ENCODE measurements at regions not wholly inside any gene's neighbourhood (a gene's known extent, or its start where the extent isn't known, plus 50 kb on each side); places are given as distances from the start of the nearest gene placed in this dataset.

DNA sequence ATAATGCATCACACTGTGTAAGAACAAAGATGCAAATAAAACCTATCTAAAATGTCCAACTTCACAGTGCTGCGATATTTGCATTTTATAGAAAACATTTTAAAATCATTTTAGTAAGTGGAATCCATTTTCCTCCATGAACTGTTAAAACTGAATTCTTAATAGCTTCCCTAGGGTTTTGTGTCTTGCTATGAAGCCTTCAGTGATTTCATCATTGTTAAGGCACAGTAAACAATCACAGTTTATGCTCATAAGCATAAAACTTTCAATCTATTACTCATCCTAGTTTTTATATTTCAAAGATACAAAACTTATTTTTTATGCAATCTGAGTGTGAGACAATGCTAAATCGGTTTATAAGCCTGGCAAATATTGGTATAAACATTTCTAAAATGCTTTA lies 509.7 kb downstream of the TUSC7 start:
- no peak overlapping the region for H3K27ac ChIP-seq (ENCODE audit: low read length)
- H3K4me3 ChIP-seq (ENCODE audit: low read length) = no peak overlapping the region
- no peaks in the 10 kb centered on the region for H3F3A ChIP-seq (ENCODE audit: low read length, unreplicated experiment)
- no peaks in the 10 kb centered on the region for H3K27me3 ChIP-seq (ENCODE audit: low read length)
- H3K79me2 ChIP-seq (ENCODE audit: low read length) = no peaks in the 10 kb centered on the region
- no peak for TF ChIP-seq EZH2 (IDR thresholded peaks at IDR 0.05; ENCODE audit: low read length, unreplicated experiment)
- TF ChIP-seq, protein P1, sequence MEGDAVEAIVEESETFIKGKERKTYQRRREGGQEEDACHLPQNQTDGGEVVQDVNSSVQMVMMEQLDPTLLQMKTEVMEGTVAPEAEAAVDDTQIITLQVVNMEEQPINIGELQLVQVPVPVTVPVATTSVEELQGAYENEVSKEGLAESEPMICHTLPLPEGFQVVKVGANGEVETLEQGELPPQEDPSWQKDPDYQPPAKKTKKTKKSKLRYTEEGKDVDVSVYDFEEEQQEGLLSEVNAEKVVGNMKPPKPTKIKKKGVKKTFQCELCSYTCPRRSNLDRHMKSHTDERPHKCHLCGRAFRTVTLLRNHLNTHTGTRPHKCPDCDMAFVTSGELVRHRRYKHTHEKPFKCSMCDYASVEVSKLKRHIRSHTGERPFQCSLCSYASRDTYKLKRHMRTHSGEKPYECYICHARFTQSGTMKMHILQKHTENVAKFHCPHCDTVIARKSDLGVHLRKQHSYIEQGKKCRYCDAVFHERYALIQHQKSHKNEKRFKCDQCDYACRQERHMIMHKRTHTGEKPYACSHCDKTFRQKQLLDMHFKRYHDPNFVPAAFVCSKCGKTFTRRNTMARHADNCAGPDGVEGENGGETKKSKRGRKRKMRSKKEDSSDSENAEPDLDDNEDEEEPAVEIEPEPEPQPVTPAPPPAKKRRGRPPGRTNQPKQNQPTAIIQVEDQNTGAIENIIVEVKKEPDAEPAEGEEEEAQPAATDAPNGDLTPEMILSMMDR (conservative IDR thresholded peaks at IDR 0.05; ENCODE audit: low read depth, low read length) = no peak
- no peak for TF ChIP-seq EZH2phosphoT487 (IDR thresholded peaks at IDR 0.05; ENCODE audit: borderline replicate concordance, low read length)
- ATAC-seq = no peak
- peaks cover 6% of the 10 kb centered on the region; the same call in 1 of the 2 replicates for H3K9me3 ChIP-seq (ENCODE audit: low read length)
- no peaks in the 10 kb centered on the region for H3K9me2 ChIP-seq (replicated peaks; ENCODE audit: low read length)
- no peak overlapping the region for H3K9ac ChIP-seq (ENCODE audit: low read length)
- no peak overlapping the region for H2AFZ ChIP-seq (ENCODE audit: low read length)
- no peak for DNase-seq
- no TSS peak for BruUV-seq (replicated peaks)
- no peak overlapping the region for H3K4me2 ChIP-seq (ENCODE audit: low read length)
- CTCF ChIA-PET = no interaction called here
- intact Hi-C loops (cut with micrococcal nuclease) = no loop called here
- no peaks in the 10 kb centered on the region for H3K4me1 ChIP-seq (ENCODE audit: insufficient read depth, low read length)
- H3K36me3 ChIP-seq (ENCODE audit: low read depth, low read length) = no peaks in the 10 kb centered on the region
- H4K20me1 ChIP-seq (ENCODE audit: low read length) = no peaks in the 10 kb centered on the region
- POLR2A ChIA-PET (ENCODE audit: unreplicated experiment) = no interaction called here

DNA sequence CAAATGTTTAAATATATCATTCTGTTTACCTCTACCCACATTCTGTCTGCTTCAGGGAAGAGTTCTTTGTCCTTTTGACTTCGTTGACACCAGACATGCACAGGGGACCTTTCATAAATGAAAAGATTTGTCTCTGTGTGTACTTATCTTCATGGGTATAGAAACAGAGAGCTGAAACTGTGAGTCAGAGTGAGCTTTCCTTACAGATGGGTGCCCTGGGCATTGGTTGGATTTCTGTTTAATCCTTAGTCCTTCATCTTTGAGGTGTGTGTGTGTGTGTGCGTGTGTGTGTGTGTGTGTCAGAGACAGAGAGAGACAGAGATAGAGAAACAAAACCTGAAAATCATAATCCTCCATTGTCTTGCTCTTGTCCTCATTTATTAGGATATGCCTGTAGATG lies 517.4 kb downstream of the TUSC7 start:
- no TSS peak for BruUV-seq (replicated peaks)
- no peaks in the 10 kb centered on the region for H3K4me1 ChIP-seq (ENCODE audit: insufficient read depth, low read length)
- no peaks in the 10 kb centered on the region for H3F3A ChIP-seq (ENCODE audit: low read length, unreplicated experiment)
- H3K4me2 ChIP-seq (ENCODE audit: low read length) = no peak overlapping the region
- intact Hi-C loops (cut with micrococcal nuclease) = no loop called here
- no peak overlapping the region for H2AFZ ChIP-seq (ENCODE audit: low read length)
- H3K27me3 ChIP-seq (ENCODE audit: low read length) = no peaks in the 10 kb centered on the region
- H3K27ac ChIP-seq (ENCODE audit: low read length) = no peak overlapping the region
- POLR2A ChIA-PET (ENCODE audit: unreplicated experiment) = no interaction called here
- TF ChIP-seq EZH2phosphoT487 (IDR thresholded peaks at IDR 0.05; ENCODE audit: borderline replicate concordance, low read length) (no peak), EZH2 (IDR thresholded peaks at IDR 0.05; ENCODE audit: low read length, unreplicated experiment) (no peak)
- TF ChIP-seq, protein P1 (conservative IDR thresholded peaks at IDR 0.05; ENCODE audit: low read depth, low read length) = no peak
- no peak overlapping the region for H3K9ac ChIP-seq (ENCODE audit: low read length)
- H4K20me1 ChIP-seq (ENCODE audit: low read length) = no peaks in the 10 kb centered on the region
- CTCF ChIA-PET = no interaction called here
- H3K9me3 ChIP-seq (ENCODE audit: low read length) = 0 out of 2 replicates have a peak, but pooled peaks cover 16% of the 10 kb centered on the region
- ATAC-seq (no peak), DNase-seq (no peak)
- H3K4me3 ChIP-seq (ENCODE audit: low read length) = no peak overlapping the region
- H3K79me2 ChIP-seq (ENCODE audit: low read length) = no peaks in the 10 kb centered on the region
- no peaks in the 10 kb centered on the region for H3K36me3 ChIP-seq (ENCODE audit: low read depth, low read length)
- no peaks in the 10 kb centered on the region for H3K9me2 ChIP-seq (replicated peaks; ENCODE audit: low read length)

DNA sequence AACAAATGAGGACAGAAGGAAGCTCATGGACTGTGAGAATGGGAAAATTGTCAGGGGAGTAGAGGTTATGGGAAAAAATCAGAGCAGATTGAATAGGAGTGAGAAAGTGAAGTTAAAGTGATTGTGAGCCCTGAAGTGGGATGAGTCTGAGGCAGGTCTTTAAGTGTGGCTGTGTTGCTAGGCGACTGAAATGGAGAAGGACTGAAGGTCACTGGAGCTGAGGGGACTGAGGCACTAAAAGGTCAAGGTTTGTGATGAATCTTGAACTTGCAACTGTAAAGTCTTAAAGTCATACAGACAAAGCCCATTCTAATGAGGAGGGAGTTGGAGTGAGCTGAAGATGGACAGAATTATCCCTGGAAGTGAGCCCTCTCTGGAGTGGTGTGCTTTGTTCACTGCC lies 518.9 kb downstream of the TUSC7 start:
- no peak overlapping the region for H2AFZ ChIP-seq (ENCODE audit: low read length)
- no peak overlapping the region for H3K9ac ChIP-seq (ENCODE audit: low read length)
- ChIA-PET POLR2A (ENCODE audit: unreplicated experiment) (no interaction called here), CTCF (no interaction called here)
- H3K4me3 ChIP-seq (ENCODE audit: low read length) = no peak overlapping the region
- no peaks in the 10 kb centered on the region for H3F3A ChIP-seq (ENCODE audit: low read length, unreplicated experiment)
- no peaks in the 10 kb centered on the region for H3K36me3 ChIP-seq (ENCODE audit: low read depth, low read length)
- DNase-seq (no peak), ATAC-seq (no peak)
- H3K4me1 ChIP-seq (ENCODE audit: insufficient read depth, low read length) = no peaks in the 10 kb centered on the region
- intact Hi-C loops (cut with micrococcal nuclease) = no loop called here
- H4K20me1 ChIP-seq (ENCODE audit: low read length) = no peaks in the 10 kb centered on the region
- no peaks in the 10 kb centered on the region for H3K79me2 ChIP-seq (ENCODE audit: low read length)
- no peak for TF ChIP-seq EZH2 (IDR thresholded peaks at IDR 0.05; ENCODE audit: low read length, unreplicated experiment)
- TF ChIP-seq, protein P1 (conservative IDR thresholded peaks at IDR 0.05; ENCODE audit: low read depth, low read length) = no peak
- TF ChIP-seq EZH2phosphoT487 (IDR thresholded peaks at IDR 0.05; ENCODE audit: borderline replicate concordance, low read length) = no peak
- no peaks in the 10 kb centered on the region for H3K9me2 ChIP-seq (replicated peaks; ENCODE audit: low read length)
- BruUV-seq (replicated peaks) = no TSS peak
- H3K27ac ChIP-seq (ENCODE audit: low read length) = no peak overlapping the region
- H3K27me3 ChIP-seq (ENCODE audit: low read length) = no peaks in the 10 kb centered on the region
- no peak overlapping the region for H3K4me2 ChIP-seq (ENCODE audit: low read length)
- peaks cover 19% of the 10 kb centered on the region for H3K9me3 ChIP-seq (ENCODE audit: low read length)

Measured in PC-3 (cell line).